Naive thymus-derived CD4-positive, alpha-beta T cell (primary cell): ENCODE measurements at regions not wholly inside any gene's neighbourhood (a gene's known extent, or its start where the extent isn't known, plus 50 kb on each side); places are given as distances from the start of the nearest gene placed in this dataset.

Experiments used
- ATAC-seq: fragments of 150-1000 bp; cut with Tn5 transposase; 2 replicates; pipeline ENCODE4 v1.10.0; 2021; ENCODE audit warnings: mild to moderate bottlenecking, moderate library complexity
- CTCF ChIA-PET: fragments of 350-600 bp; sonication (Branson Sonifier 250); formaldehyde crosslinking; loops from one replicate; lab custom pipeline; 2021; ENCODE audit warnings: antibody characterized with exemption; lab: Charles Lee
- POLR2A ChIA-PET: fragments of 350-600 bp; sonication (Branson Sonifier 250); formaldehyde crosslinking; loops from one replicate; lab custom pipeline; 2021; ENCODE audit warnings: antibody characterized with exemption, inconsistent platforms; lab: Charles Lee
- DNase-seq, 9 donors: peaks; one replicate each; pipeline versions ENCODE4 v3.0.0 to v3.0.0-alpha.2; 2020 to 2022; ENCODE audit warnings: mixed read lengths in 1 of 9
- H3K27ac ChIP-seq: one replicate; pipeline ENCODE4 v1.7.0; 2013; ENCODE audit warnings: mild to moderate bottlenecking, low read depth, low read length, moderate library complexity
- H3K27me3 ChIP-seq, 2 donors: one replicate each; pipeline ENCODE4 v1.7.0; 2013; ENCODE audit warnings: low read length in 2 of 2, mild to moderate bottlenecking in 2 of 2, moderate library complexity in 2 of 2; ENCODE audit not compliant: control insufficient read depth in 2 of 2, insufficient read depth in 2 of 2
- H3K36me3 ChIP-seq, 3 experiments: 1 replicate in 2 of 3; 2 replicates in 1 of 3; pipeline ENCODE4 v1.7.0; 2013; ENCODE audit warnings: low read length in 3 of 3, mild to moderate bottlenecking in 3 of 3, moderate library complexity in 1 of 3; ENCODE audit not compliant: insufficient read depth in 3 of 3, control insufficient read depth in 2 of 3
- H3K4me1 ChIP-seq, 2 donors: one replicate each; pipeline ENCODE4 v1.7.0; 2013; ENCODE audit warnings: low read length in 2 of 2, mild to moderate bottlenecking in 2 of 2, moderate library complexity in 1 of 2; ENCODE audit not compliant: control insufficient read depth in 2 of 2, insufficient read depth in 2 of 2
- H3K4me3 ChIP-seq: 2 replicates; pipeline ENCODE4 v1.7.0; 2013; ENCODE audit warnings: mild to moderate bottlenecking, low read length
- H3K9me3 ChIP-seq, 3 experiments: 1 replicate in 2 of 3; 2 replicates in 1 of 3; pipeline ENCODE4 v1.7.0; 2013; ENCODE audit warnings: low read length in 3 of 3; ENCODE audit not compliant: control insufficient read depth in 2 of 3
- H3K27ac Mint-ChIP-seq, 9 donors: one replicate each; pipeline ENCODE4 v1.8.0; 2020 to 2022; ENCODE audit warnings: mixed read lengths in 9 of 9, mild to moderate bottlenecking in 8 of 9, moderate library complexity in 5 of 9, inconsistent platforms in 2 of 9
- H3K27me3 Mint-ChIP-seq, 5 donors: one replicate each; pipeline ENCODE4 v1.8.0; 2021 to 2022; ENCODE audit warnings: mixed read lengths in 5 of 5, mild to moderate bottlenecking in 1 of 5
- H3K36me3 Mint-ChIP-seq, 5 donors: one replicate each; pipeline ENCODE4 v1.8.0; 2020 to 2022; ENCODE audit warnings: mixed read lengths in 5 of 5, mild to moderate bottlenecking in 3 of 5, inconsistent platforms in 1 of 5
- H3K4me1 Mint-ChIP-seq, 7 donors: one replicate each; pipeline ENCODE4 v1.8.0; 2020 to 2022; ENCODE audit warnings: mixed read lengths in 7 of 7, mild to moderate bottlenecking in 3 of 7, inconsistent platforms in 1 of 7
- H3K4me3 Mint-ChIP-seq, 10 donors: one replicate each; pipeline ENCODE4 v1.8.0; 2020 to 2022; ENCODE audit warnings: mild to moderate bottlenecking in 10 of 10, mixed read lengths in 10 of 10, moderate library complexity in 6 of 10, inconsistent platforms in 2 of 10
- H3K9me3 Mint-ChIP-seq, 11 donors: one replicate each; pipeline ENCODE4 v1.8.0; 2020 to 2022; ENCODE audit warnings: mixed read lengths in 11 of 11, mild to moderate bottlenecking in 4 of 11, inconsistent platforms in 1 of 11, moderate library complexity in 1 of 11
- intact Hi-C, 2 donors: fragments of 100-400 bp; cut with micrococcal nuclease; formaldehyde crosslinking; loops; one replicate each; pipeline ENCODE4 v1.15.1; 2023

DNA sequence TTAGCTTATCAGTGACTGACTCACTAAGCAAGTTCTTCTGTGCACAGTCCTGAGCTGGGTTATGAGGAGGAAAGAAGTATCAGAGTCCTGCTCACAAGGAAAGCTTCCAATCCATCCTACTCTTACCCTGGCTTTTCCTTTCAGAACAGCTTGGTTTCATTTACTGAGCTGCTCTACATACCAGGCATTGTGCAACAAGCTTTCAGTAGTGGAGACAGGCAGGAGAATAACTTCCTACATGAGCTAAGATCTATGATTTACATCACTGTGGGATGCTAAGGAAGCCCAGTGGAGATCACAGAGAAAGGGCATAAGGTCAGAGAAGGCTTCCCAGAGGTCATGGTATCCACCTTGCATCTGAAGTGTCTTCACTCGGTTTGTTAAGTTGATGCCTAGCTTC is 144.5 kb downstream of the MAP3K7 start:
- H3K27ac Mint-ChIP-seq = no peak overlapping the region
- Histone ChIP-seq H3K9me3 (no peaks in the 10 kb centered on the region), H3K27ac (no peak overlapping the region), H3K4me3 (no peak overlapping the region), H3K27me3 (no peaks in the 10 kb centered on the region), H3K4me1 (no peaks in the 10 kb centered on the region), H3K36me3 (no peaks in the 10 kb centered on the region)
- ChIA-PET CTCF (interaction anchor here (0.8 kb wide), 1 partner anchor 29 kb away, joined by 3 read pairs; no protein-coding TSS in a partner anchor), POLR2A (interaction anchor here (0.7 to 2.4 kb wide), 4 partner anchors 13 to 49 kb away, joined by 3 to 6 read pairs (median 4); no protein-coding TSS in a partner anchor)
- ATAC-seq (no peak), DNase-seq (no peak)
- H3K4me3 Mint-ChIP-seq = no peak overlapping the region
- peaks cover 0 to 11% (median 0%) of the 10 kb centered on the region in 5 donors for H3K36me3 Mint-ChIP-seq
- peaks cover 0 to 7% (median 0%) of the 10 kb centered on the region in 11 donors for H3K9me3 Mint-ChIP-seq
- H3K27me3 Mint-ChIP-seq = no peaks in the 10 kb centered on the region
- peaks cover 8 to 46% (median 19%) of the 10 kb centered on the region in 7 donors for H3K4me1 Mint-ChIP-seq
- intact Hi-C loops = no loop called here

DNA sequence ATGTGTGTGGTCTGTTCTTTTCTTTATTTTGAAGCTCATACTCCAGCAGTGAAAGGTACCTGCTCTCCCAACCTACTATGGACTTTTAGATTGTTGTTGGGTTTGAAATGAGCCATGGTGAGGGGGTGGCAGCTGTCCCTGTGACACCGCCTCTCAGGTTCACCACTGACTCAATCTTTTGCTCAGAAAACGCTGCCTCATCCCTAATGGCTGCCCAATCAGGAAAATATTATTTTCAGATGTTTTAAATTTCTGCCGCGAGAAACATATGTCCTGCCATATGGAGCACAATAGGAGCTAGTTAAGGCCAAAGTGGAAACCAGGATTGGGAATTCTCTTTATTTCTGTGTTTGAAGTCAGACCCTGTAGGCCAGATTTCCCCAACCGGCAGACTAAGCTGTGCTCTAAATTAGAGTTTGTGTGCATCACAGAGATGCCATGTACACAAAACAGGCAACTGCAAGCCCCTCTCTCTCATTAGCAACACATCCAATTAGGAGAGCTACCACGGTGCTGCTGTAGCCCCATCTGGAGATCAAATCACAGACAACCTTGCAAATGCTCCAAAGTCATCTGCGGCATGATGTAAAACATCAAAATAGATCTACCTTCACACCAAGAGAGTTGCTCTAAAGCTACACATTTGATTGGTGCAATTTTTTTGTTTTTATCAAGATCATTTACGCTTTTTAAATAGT is 144.1 kb upstream of the BACH2 start:
- intact Hi-C loops = no loop called here
- no peak overlapping the region for H3K27ac Mint-ChIP-seq
- ChIA-PET CTCF (interaction anchor here (1.4 kb wide), 1 partner anchor 38 kb away, joined by 4 read pairs; no protein-coding TSS in a partner anchor), POLR2A (interaction anchor here (0.6 to 2.4 kb wide), 2 partner anchors 18 to 299 kb away, joined by 3 to 6 read pairs; no protein-coding TSS in a partner anchor)
- peaks cover 0 to 6% (median 0%) of the 10 kb centered on the region in 11 donors for H3K9me3 Mint-ChIP-seq
- H3K4me1 Mint-ChIP-seq = peaks cover 7 to 37% (median 17%) of the 10 kb centered on the region in 7 donors
- H3K4me1 ChIP-seq = no peaks in the 10 kb centered on the region
- H3K9me3 ChIP-seq = no peaks in the 10 kb centered on the region
- H3K36me3 Mint-ChIP-seq = peaks cover 0 to 7% (median 0%) of the 10 kb centered on the region in 5 donors
- no peak overlapping the region for H3K4me3 ChIP-seq
- DNase-seq (no peak), ATAC-seq (no peak)
- H3K27me3 Mint-ChIP-seq = no peaks in the 10 kb centered on the region
- no peak overlapping the region for H3K4me3 Mint-ChIP-seq
- no peaks in the 10 kb centered on the region for H3K27me3 ChIP-seq
- H3K36me3 ChIP-seq = no peaks in the 10 kb centered on the region
- H3K27ac ChIP-seq = no peak overlapping the region

DNA sequence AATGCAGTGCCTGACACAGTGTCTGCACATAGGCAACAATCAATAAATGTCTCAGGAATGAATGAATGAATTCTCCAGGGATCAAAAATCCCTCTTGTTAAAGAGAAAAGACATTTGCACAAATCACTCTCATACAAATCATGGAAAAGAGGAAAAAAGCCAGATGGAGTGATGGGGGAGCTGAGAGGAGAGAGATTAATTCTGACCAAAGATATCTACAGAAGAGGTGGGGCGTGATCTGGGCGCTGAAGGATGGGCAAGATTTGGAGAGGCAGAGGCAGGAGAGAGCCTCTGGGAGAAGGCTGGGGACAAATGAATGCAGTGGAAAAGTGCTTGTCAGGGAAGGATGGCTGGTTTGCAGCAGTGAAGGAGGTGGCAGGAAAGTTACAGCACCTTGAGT is 142.9 kb upstream of the BACH2 start:
- DNase-seq = no peak
- intact Hi-C loops = no loop called here
- Mint-ChIP-seq H3K4me3 (no peak overlapping the region), H3K27me3 (no peaks in the 10 kb centered on the region), H3K36me3 (peaks cover 0 to 6% (median 0%) of the 10 kb centered on the region in 5 donors), H3K9me3 (peaks cover 0 to 4% (median 0%) of the 10 kb centered on the region in 11 donors), H3K4me1 (peaks cover 1 to 30% (median 6%) of the 10 kb centered on the region in 7 donors), H3K27ac (no peak overlapping the region)
- Histone ChIP-seq H3K4me3 (no peak overlapping the region), H3K36me3 (no peaks in the 10 kb centered on the region), H3K4me1 (no peaks in the 10 kb centered on the region), H3K9me3 (no peaks in the 10 kb centered on the region), H3K27ac (no peak overlapping the region), H3K27me3 (no peaks in the 10 kb centered on the region)
- ATAC-seq = no peak
- ChIA-PET POLR2A (no interaction called here), CTCF (no interaction called here)

DNA sequence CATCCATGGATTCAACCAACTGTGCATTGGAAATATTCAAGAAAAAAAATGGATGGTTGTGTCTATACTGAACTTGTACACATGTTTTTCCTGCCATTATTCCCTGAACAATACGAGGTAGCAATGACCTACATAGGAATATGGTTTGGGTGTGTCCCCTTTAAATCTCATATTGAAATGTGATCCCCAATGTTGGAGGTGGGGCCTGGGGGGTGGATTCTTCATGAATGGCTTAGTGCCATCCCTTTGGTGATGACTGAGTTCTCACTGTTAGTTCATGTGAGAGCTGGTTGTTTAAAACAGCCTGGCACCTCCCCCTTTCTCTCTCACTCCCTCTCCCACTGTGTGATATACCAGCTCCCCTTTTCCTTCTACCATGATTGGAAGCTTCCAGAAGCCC is 139.8 kb upstream of the BACH2 start:
- no peak overlapping the region for H3K4me3 Mint-ChIP-seq
- no peaks in the 10 kb centered on the region for H3K36me3 ChIP-seq
- peaks cover 0 to 24% (median 0%) of the 10 kb centered on the region in 7 donors for H3K4me1 Mint-ChIP-seq
- no peaks in the 10 kb centered on the region for H3K4me1 ChIP-seq
- ChIA-PET POLR2A (no interaction called here), CTCF (interaction anchor here (1.2 kb wide), 1 partner anchor 20 kb away, joined by 3 read pairs; no protein-coding TSS in a partner anchor)
- H3K27me3 Mint-ChIP-seq = no peaks in the 10 kb centered on the region
- peaks cover 0 to 32% (median 4%) of the 10 kb centered on the region in 5 donors for H3K36me3 Mint-ChIP-seq
- peaks cover 0 to 5% (median 0%) of the 10 kb centered on the region in 3 experiments for H3K9me3 ChIP-seq
- H3K27ac Mint-ChIP-seq = no peak overlapping the region
- H3K27ac ChIP-seq = no peak overlapping the region
- no peak overlapping the region for H3K4me3 ChIP-seq
- intact Hi-C loops = no loop called here
- DNase-seq (no peak), ATAC-seq (no peak)
- peaks cover 2 to 24% (median 8%) of the 10 kb centered on the region in 11 donors for H3K9me3 Mint-ChIP-seq
- H3K27me3 ChIP-seq = no peaks in the 10 kb centered on the region

DNA sequence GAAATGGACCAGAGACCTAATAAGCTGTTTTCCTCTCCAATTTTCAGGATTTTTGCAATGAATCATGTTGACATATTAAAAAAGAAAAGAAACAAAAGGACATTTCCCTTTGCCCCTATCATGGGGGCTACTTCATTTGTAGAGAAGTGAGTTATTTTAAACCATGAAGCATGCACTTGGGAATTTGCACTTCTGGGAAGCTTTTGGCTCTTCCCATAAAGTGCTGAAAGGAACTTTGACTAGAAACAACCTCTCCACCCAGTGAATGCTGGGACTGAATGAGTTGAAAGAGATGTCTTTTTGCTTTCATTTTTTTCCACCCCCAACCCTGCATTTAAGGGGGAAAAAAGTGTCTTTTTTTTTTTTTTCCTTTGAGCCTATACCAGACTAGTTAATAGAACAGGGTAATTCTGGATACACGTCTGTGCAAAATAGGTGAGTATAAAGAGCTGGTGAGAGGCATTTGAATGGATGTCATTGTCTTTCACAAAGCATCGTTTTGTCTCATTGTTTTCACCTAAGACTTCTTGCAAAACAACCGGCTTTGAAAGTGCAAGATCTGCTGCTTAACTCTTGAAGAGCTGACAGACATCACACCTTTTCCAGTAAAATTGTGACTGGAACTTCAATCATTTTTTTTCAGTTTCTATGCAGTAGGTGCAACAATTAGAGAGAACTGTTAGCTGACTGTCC is 138.7 kb upstream of the BACH2 start:
- Mint-ChIP-seq H3K9me3 (peaks cover 2 to 28% (median 15%) of the 10 kb centered on the region in 11 donors), H3K27ac (no peak overlapping the region), H3K27me3 (no peaks in the 10 kb centered on the region), H3K4me1 (peaks cover 0 to 19% (median 0%) of the 10 kb centered on the region in 7 donors), H3K36me3 (peaks cover 0 to 37% (median 6%) of the 10 kb centered on the region in 5 donors), H3K4me3 (no peak overlapping the region)
- Histone ChIP-seq H3K4me1 (no peaks in the 10 kb centered on the region), H3K27ac (no peak overlapping the region), H3K9me3 (peaks cover 0 to 5% (median 0%) of the 10 kb centered on the region in 3 experiments), H3K36me3 (no peaks in the 10 kb centered on the region), H3K27me3 (no peaks in the 10 kb centered on the region), H3K4me3 (no peak overlapping the region)
- intact Hi-C loops = no loop called here
- ATAC-seq (no peak), DNase-seq (no peak)
- CTCF ChIA-PET = interaction anchor here (1.2 kb wide), 1 partner anchor 21 kb away, joined by 3 read pairs; no protein-coding TSS in a partner anchor
- POLR2A ChIA-PET = interaction anchor here (0.7 kb wide), 3 partner anchors 16 to 35 kb away, joined by 3 read pairs; no protein-coding TSS in a partner anchor

DNA sequence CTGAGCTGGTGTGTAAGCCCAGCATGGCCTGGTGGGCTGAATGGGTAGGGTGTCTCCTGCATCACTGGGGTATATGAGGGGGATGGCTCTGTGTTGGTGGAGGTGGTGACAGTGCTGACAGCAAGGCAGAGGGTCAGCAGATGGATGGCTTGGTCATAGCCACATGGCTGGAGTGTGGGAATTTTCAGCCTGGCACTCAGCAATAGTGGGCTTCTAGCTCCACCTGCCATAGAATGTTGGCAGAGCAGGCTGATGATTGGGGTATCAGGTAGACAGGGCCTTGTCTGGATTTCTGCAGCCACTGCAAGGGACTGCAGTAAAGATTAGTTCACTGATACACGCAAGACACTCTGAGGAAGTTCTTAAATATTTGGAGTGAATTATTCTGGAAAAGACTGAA is 137.5 kb upstream of the BACH2 start:
- Mint-ChIP-seq H3K4me3 (no peak overlapping the region), H3K27ac (peak overlapping the region in 1 of 9 donors; percentile 48), H3K9me3 (peaks cover 6 to 41% (median 22%) of the 10 kb centered on the region in 11 donors), H3K4me1 (peaks cover 0 to 12% (median 0%) of the 10 kb centered on the region in 7 donors), H3K36me3 (peaks cover 0 to 48% (median 11%) of the 10 kb centered on the region in 5 donors), H3K27me3 (no peaks in the 10 kb centered on the region)
- no peaks in the 10 kb centered on the region for H3K36me3 ChIP-seq
- peaks cover 0 to 5% (median 0%) of the 10 kb centered on the region in 3 experiments for H3K9me3 ChIP-seq
- no peaks in the 10 kb centered on the region for H3K4me1 ChIP-seq
- H3K4me3 ChIP-seq = no peak overlapping the region
- no peak overlapping the region for H3K27ac ChIP-seq
- intact Hi-C loops = no loop called here
- ChIA-PET CTCF (interaction anchor here (0.8 kb wide), 1 partner anchor 45 kb away, joined by 4 read pairs; no protein-coding TSS in a partner anchor), POLR2A (interaction anchor here (1.3 kb wide), 1 partner anchor 17 kb away, joined by 4 read pairs; no protein-coding TSS in a partner anchor)
- no peak for DNase-seq
- H3K27me3 ChIP-seq = no peaks in the 10 kb centered on the region
- ATAC-seq = no peak
